ENCODE measurements at regions not wholly inside any gene's neighbourhood (a gene's known extent, or its start where the extent isn't known, plus 50 kb on each side); places are given as distances from the start of the nearest gene placed in this dataset.

- Histone ChIP-seq H3K4me3 (ENCODE audit: low read depth, low read length) (no peak overlapping the region), H3K36me3 (ENCODE audit: control insufficient read depth in 2 of 2, insufficient read depth in 1 of 2, low read length in 2 of 2) (no peaks in the 10 kb centered on the region), H3K27ac (ENCODE audit: extremely low read depth, low read depth, low read length) (no peak overlapping the region), H3K4me1 (ENCODE audit: control insufficient read depth, insufficient read depth, low read length) (no peaks in the 10 kb centered on the region), H3K9me3 (ENCODE audit: control insufficient read depth, insufficient read depth, low read depth, low read length) (no peaks in the 10 kb centered on the region)
- ChIA-PET POLR2A (no interaction called here), CTCF (no interaction called here)
- TF ChIP-seq, protein P1, sequence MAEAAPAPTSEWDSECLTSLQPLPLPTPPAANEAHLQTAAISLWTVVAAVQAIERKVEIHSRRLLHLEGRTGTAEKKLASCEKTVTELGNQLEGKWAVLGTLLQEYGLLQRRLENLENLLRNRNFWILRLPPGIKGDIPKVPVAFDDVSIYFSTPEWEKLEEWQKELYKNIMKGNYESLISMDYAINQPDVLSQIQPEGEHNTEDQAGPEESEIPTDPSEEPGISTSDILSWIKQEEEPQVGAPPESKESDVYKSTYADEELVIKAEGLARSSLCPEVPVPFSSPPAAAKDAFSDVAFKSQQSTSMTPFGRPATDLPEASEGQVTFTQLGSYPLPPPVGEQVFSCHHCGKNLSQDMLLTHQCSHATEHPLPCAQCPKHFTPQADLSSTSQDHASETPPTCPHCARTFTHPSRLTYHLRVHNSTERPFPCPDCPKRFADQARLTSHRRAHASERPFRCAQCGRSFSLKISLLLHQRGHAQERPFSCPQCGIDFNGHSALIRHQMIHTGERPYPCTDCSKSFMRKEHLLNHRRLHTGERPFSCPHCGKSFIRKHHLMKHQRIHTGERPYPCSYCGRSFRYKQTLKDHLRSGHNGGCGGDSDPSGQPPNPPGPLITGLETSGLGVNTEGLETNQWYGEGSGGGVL (tag by site-specific recombination; IDR thresholded peaks at IDR 0.05) = no peak
- no peak for TF ChIP-seq KLF9 (tag by site-specific recombination; IDR thresholded peaks at IDR 0.05; ENCODE audit: low read depth)
- no peak for TF ChIP-seq ZNF768 (tag by site-specific recombination; IDR thresholded peaks at IDR 0.05)
- no peak for TF ChIP-seq ZNF558 (tag by site-specific recombination; IDR thresholded peaks at IDR 0.05)
- no peak for TF ChIP-seq KLF16 (tag by site-specific recombination; IDR thresholded peaks at IDR 0.05)
Measured at GRCh38 chr13:106967391-106967790, 399.5 kb upstream of the ARGLU1 start.

DNA sequence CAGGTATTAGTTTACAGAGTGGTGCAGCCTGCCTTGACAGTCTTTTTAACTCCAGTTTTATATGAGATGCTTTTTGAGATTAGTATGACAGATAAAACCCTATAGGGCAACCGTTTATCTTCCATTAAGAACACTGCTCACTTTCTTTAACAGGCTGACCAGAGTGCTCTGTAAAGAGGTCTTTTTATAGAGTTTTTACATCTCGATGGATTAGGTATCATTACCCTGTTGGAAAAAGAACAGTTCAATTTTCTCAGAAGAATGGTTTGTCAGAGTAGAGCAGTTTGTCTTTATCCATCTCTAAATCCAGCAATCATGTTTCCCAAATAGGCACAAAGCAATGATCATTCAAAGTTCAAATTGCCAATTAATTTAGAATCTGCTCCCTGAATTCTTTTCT lies 395.2 kb upstream of the ARGLU1 start:
- H3K36me3 ChIP-seq (ENCODE audit: control insufficient read depth in 2 of 2, insufficient read depth in 1 of 2, low read length in 2 of 2) = no peaks in the 10 kb centered on the region
- CTCF ChIA-PET = no interaction called here
- H3K9me3 ChIP-seq (ENCODE audit: control insufficient read depth, insufficient read depth, low read depth, low read length) = no peaks in the 10 kb centered on the region
- H3K27ac ChIP-seq (ENCODE audit: extremely low read depth, low read depth, low read length) = no peak overlapping the region
- TF ChIP-seq ZNF10 (tag by site-specific recombination; IDR thresholded peaks at IDR 0.05) = no peak
- no peak for TF ChIP-seq GLIS1 (tag by site-specific recombination; IDR thresholded peaks at IDR 0.05)
- TF ChIP-seq, protein P2, sequence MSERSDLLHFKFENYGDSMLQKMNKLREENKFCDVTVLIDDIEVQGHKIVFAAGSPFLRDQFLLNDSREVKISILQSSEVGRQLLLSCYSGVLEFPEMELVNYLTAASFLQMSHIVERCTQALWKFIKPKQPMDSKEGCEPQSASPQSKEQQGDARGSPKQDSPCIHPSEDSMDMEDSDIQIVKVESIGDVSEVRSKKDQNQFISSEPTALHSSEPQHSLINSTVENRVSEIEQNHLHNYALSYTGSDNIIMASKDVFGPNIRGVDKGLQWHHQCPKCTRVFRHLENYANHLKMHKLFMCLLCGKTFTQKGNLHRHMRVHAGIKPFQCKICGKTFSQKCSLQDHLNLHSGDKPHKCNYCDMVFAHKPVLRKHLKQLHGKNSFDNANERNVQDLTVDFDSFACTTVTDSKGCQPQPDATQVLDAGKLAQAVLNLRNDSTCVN (tag by site-specific recombination; optimal IDR thresholded peaks at IDR 0.05) = no peak
- TF ChIP-seq ZFP37 (tag by site-specific recombination; IDR thresholded peaks at IDR 0.05) = no peak
- no peak for TF ChIP-seq SCRT1 (tag by site-specific recombination; IDR thresholded peaks at IDR 0.05; ENCODE audit: borderline replicate concordance)
- TF ChIP-seq ZNF416 (tag by site-specific recombination; IDR thresholded peaks at IDR 0.05) = no peak
- no peak for TF ChIP-seq OSR2 (tag by site-specific recombination; IDR thresholded peaks at IDR 0.05)
- TF ChIP-seq ZNF18 (tag by site-specific recombination; IDR thresholded peaks at IDR 0.05) = no peak
- no peak for TF ChIP-seq BCL6B (tag by site-specific recombination; IDR thresholded peaks at IDR 0.05)
- TF ChIP-seq ZNF600 (tag by site-specific recombination; IDR thresholded peaks at IDR 0.05) = no peak
- TF ChIP-seq ZNF341 (tag by site-specific recombination; IDR thresholded peaks at IDR 0.05; ENCODE audit: low read depth) = no peak
- TF ChIP-seq ZNF561 (tag by site-specific recombination; IDR thresholded peaks at IDR 0.05; ENCODE audit: borderline replicate concordance) = no peak
- no peak for TF ChIP-seq ZNF548 (tag by site-specific recombination; IDR thresholded peaks at IDR 0.05)
- no peak for TF ChIP-seq ZNF169 (tag by site-specific recombination; IDR thresholded peaks at IDR 0.05)
- TF ChIP-seq GFI1B (tag by site-specific recombination; IDR thresholded peaks at IDR 0.05) = no peak
- TF ChIP-seq HOXC10 (CRISPR knock-in tag; IDR thresholded peaks at IDR 0.05) = no peak
- no peak for TF ChIP-seq ZNF473 (tag by site-specific recombination; IDR thresholded peaks at IDR 0.05)
- no peak for TF ChIP-seq ZNF664 (tag by site-specific recombination; IDR thresholded peaks at IDR 0.05)
- H3K4me1 ChIP-seq (ENCODE audit: control insufficient read depth, insufficient read depth, low read length) = no peaks in the 10 kb centered on the region
- H3K4me3 ChIP-seq (ENCODE audit: low read depth, low read length) = no peak overlapping the region
- POLR2A ChIA-PET = no interaction called here
